ENCODE measurements at regions not wholly inside any gene's neighbourhood (a gene's known extent, or its start where the extent isn't known, plus 50 kb on each side); places are given as distances from the start of the nearest gene placed in this dataset.

- TF ChIP-seq CTCF (IDR thresholded peaks at IDR 0.05; ENCODE audit: low read depth, low read length) (no peak), EZH2phosphoT487 (IDR thresholded peaks at IDR 0.05; ENCODE audit: low read depth) (no peak)
Measured at GRCh38 chr5:63008195-63008594, 429.6 kb downstream of the LRRC70 start.
